Hindlimb muscle (tissue), 1 donor: ENCODE measurements at regions not wholly inside any gene's neighbourhood (a gene's known extent, or its start where the extent isn't known, plus 50 kb on each side); places are given as distances from the start of the nearest gene placed in this dataset.
"Not testable (repeated sequence)": the region's sequence is repeated elsewhere in the genome, so short reads cannot be mapped to it uniquely, and the experiment has no call there.

Source experiments
- DNase-seq: peaks from one replicate; pipeline ENCODE4 v3.0.0-alpha.2; 2013

- DNase-seq, result not testable (repeated sequence)
These were observed 444.9 kb upstream of the EPHA5 start for GRCh38 chr4:66115231-66115630.

GRCh38 chr4:66108898-66109297, 438.6 kb upstream of the EPHA5 start:
- no peak for DNase-seq

GRCh38 chr4:66097218-66097617, 426.9 kb upstream of the EPHA5 start:
- DNase-seq, result no peak

GRCh38 chr4:66095065-66095464, 424.8 kb upstream of the EPHA5 start:
- DNase-seq, result no peak

GRCh38 chr4:66094070-66094469, 423.8 kb upstream of the EPHA5 start:
- no peak for DNase-seq

- DNase-seq, result no peak
These were observed 421.5 kb upstream of the EPHA5 start for GRCh38 chr4:66091786-66092185.

- no peak for DNase-seq
These were observed 403.7 kb upstream of the EPHA5 start for GRCh38 chr4:66073961-66074360.

GRCh38 chr4:66071911-66072310, 401.6 kb upstream of the EPHA5 start:
- no peak for DNase-seq

GRCh38 chr4:66062921-66063320, 392.6 kb upstream of the EPHA5 start:
- no peak for DNase-seq

- DNase-seq, result no peak
These were observed 391.8 kb upstream of the EPHA5 start for GRCh38 chr4:66062044-66062443.

GRCh38 chr4:66059556-66059955, 389.3 kb upstream of the EPHA5 start:
- DNase-seq, result no peak

GRCh38 chr4:66059136-66059535, 388.8 kb upstream of the EPHA5 start:
- DNase-seq, result no peak

- DNase-seq, result no peak
These were observed 385.7 kb upstream of the EPHA5 start for GRCh38 chr4:66055999-66056398.

GRCh38 chr4:66052426-66052825, 382.1 kb upstream of the EPHA5 start:
- DNase-seq, result no peak

- DNase-seq, result no peak
These were observed 378.6 kb upstream of the EPHA5 start for GRCh38 chr4:66048861-66049260.

GRCh38 chr4:66045913-66046312, 375.6 kb upstream of the EPHA5 start:
- no peak for DNase-seq

- no peak for DNase-seq
These were observed 365.4 kb upstream of the EPHA5 start for GRCh38 chr4:66035701-66036100.

- no peak for DNase-seq
These were observed 364.4 kb upstream of the EPHA5 start for GRCh38 chr4:66034671-66035070.

GRCh38 chr4:66034262-66034661, 364.0 kb upstream of the EPHA5 start:
- DNase-seq, result no peak

- DNase-seq, result no peak
These were observed 362.3 kb upstream of the EPHA5 start for GRCh38 chr4:66032571-66032970.

- no peak for DNase-seq
These were observed 358.4 kb upstream of the EPHA5 start for GRCh38 chr4:66028668-66029067.

- DNase-seq, result no peak
These were observed 352.8 kb upstream of the EPHA5 start for GRCh38 chr4:66023061-66023460.

GRCh38 chr4:66017671-66018070, 347.4 kb upstream of the EPHA5 start:
- DNase-seq, result no peak

GRCh38 chr4:66016240-66016639, 346.0 kb upstream of the EPHA5 start:
- DNase-seq, result no peak

- no peak for DNase-seq
These were observed 344.0 kb upstream of the EPHA5 start for GRCh38 chr4:66014146-66014765.
